Pancreas (tissue), 10 donors: ENCODE measurements at regions not wholly inside any gene's neighbourhood (a gene's known extent, or its start where the extent isn't known, plus 50 kb on each side); places are given as distances from the start of the nearest gene placed in this dataset.

Experiments
- ATAC-seq, 4 donors: fragments of 200-7000 bp; cut with Tn5 transposase; one replicate each; pipeline versions ENCODE4 v1.8.0 to v1.9.1; 2020; ENCODE audit warnings: mild to moderate bottlenecking in 4 of 4, moderate library complexity in 4 of 4
- DNase-seq, 6 donors: peaks; one replicate each; pipeline ENCODE4 v3.0.0-alpha.2; 2020
- FAIRE-seq: peaks from 2 replicates; lab custom pipeline; 2012; peaks lifted over from hg19 to GRCh38; lab: Jason Lieb, UNC
- H3K27ac ChIP-seq, 4 donors: fragments of 200-600 bp; sonication (generic); 1 replicate in 3 of 4; 2 replicates in 1 of 4; pipeline versions ENCODE4 v1.5.0 to v1.8.0; 2020
- H3K27me3 ChIP-seq, 4 donors: fragments of 200-600 bp; one replicate each; pipeline ENCODE4 v1.8.0; 2021
- H3K36me3 ChIP-seq, 3 donors: fragments of 200-600 bp; sonication (generic) in 1 of 3; one replicate each; pipeline versions ENCODE4 v1.5.0 to v1.8.0; 2020 to 2021
- H3K4me1 ChIP-seq, 3 donors: fragments of 200-600 bp; one replicate each; pipeline ENCODE4 v1.8.0; 2021
- H3K4me3 ChIP-seq, 4 donors: fragments of 200-600 bp; sonication (generic) in 2 of 4; one replicate each; pipeline versions ENCODE4 v1.5.0 to v1.8.0; 2020 to 2021
- H3K9me3 ChIP-seq, 4 donors: fragments of 200-600 bp; one replicate each; pipeline ENCODE4 v1.8.0; 2021
- CTCF ChIP-seq, 4 donors: fragments of 200-600 bp; sonication (generic) in 3 of 4; IDR thresholded peaks; one replicate each; pipeline versions ENCODE4 v1.5.0 to v1.8.0; 2021; ENCODE audit warnings: antibody characterized with exemption in 4 of 4
- WGBS, 2 donors: extraction: QIAGEN DNeasy Blood & Tissue Kit; methylation state at CpG; one replicate each; pipeline ENCODE4 v1.1.7; 2013; 5-methylcytosine and 5-hydroxymethylcytosine counted together
- intact Hi-C, 3 donors: fragments of 100-400 bp; cut with DNase I; formaldehyde crosslinking; loops; one replicate each; pipeline versions ENCODE4 v1.11.1 to v1.14.2; 2022
- donor health status: healthy with polysubstance abuse.
- donor health status: DM: no; HTN: no; CAD: no; lungs with moderate emphysema.
- donor health status: DM: no; HTN: no; CAD: no.
- donor health status: control.
- donor health status: control.
- donor health status: Bipolar disorder and iron deficiency.
- donor health status: DM: yes; HTN: yes; CAD: no.
- donor health status: DM: no; HTN: no; CAD: no.
- donor health status: DM: no; HTN: no; CAD: no.
- donor health status: DM: yes; HTN: yes; CAD: no.

- intact Hi-C loops = no loop called here
- ATAC-seq (no peak), FAIRE-seq (no peak), DNase-seq (no peak)
- H3K27me3 ChIP-seq = no peaks in the 10 kb centered on the region
- 90 to 94% methylated on average over 7 of the region's 7 CpGs for WGBS, 2 donors
- no peak overlapping the region for H3K4me3 ChIP-seq
- no peaks in the 10 kb centered on the region for H3K4me1 ChIP-seq
- H3K9me3 ChIP-seq = no peaks in the 10 kb centered on the region
- H3K27ac ChIP-seq = no peak overlapping the region
- no peak for TF ChIP-seq CTCF (IDR thresholded peaks at IDR 0.05)
- no peaks in the 10 kb centered on the region for H3K36me3 ChIP-seq
Measured at GRCh38 chr12:45490232-45490881, 239.1 kb upstream of the ARID2 start.

- Histone ChIP-seq H3K9me3 (no peaks in the 10 kb centered on the region), H3K27me3 (no peaks in the 10 kb centered on the region), H3K4me1 (no peaks in the 10 kb centered on the region), H3K27ac (no peak overlapping the region), H3K36me3 (no peaks in the 10 kb centered on the region), H3K4me3 (no peak overlapping the region)
- no peak for FAIRE-seq
- no peak for DNase-seq
- 41 to 46% methylated on average over 4 of the region's 4 CpGs for WGBS, 2 donors
- TF ChIP-seq CTCF (IDR thresholded peaks at IDR 0.05) = no peak
- no peak for ATAC-seq
- intact Hi-C loops = no loop called here
Measured at GRCh38 chr12:45494279-45494678, 235.2 kb upstream of the ARID2 start.

GRCh38 chr12:45498645-45499044 lies 230.9 kb upstream of the ARID2 start:
- intact Hi-C loops = no loop called here
- 81 to 88% methylated on average over 1 of the region's 1 CpG for whole genome bisulfite sequencing, 2 donors
- no peak for TF ChIP-seq CTCF (IDR thresholded peaks at IDR 0.05)

GRCh38 chr12:45502481-45503128 lies 226.9 kb upstream of the ARID2 start:
- Histone ChIP-seq H3K4me3 (no peak overlapping the region), H3K4me1 (no peaks in the 10 kb centered on the region), H3K27ac (no peak overlapping the region), H3K9me3 (no peaks in the 10 kb centered on the region), H3K36me3 (no peaks in the 10 kb centered on the region), H3K27me3 (no peaks in the 10 kb centered on the region)
- FAIRE-seq (no peak), DNase-seq (no peak), ATAC-seq (no peak)
- 79 to 85% methylated on average over 4 of the region's 4 CpGs for WGBS, 2 donors
- intact Hi-C loops = no loop called here
- no peak for TF ChIP-seq CTCF (IDR thresholded peaks at IDR 0.05)

More at GRCh38 chr12:45498645-45499044, 230.9 kb upstream of the ARID2 start:
- no peaks in the 10 kb centered on the region for H3K4me1 ChIP-seq
- no peak for DNase-seq
- H3K27ac ChIP-seq = no peak overlapping the region
- H3K27me3 ChIP-seq = no peaks in the 10 kb centered on the region
- no peak overlapping the region for H3K4me3 ChIP-seq
- no peak for FAIRE-seq
- H3K9me3 ChIP-seq = no peaks in the 10 kb centered on the region
- no peak for ATAC-seq
- H3K36me3 ChIP-seq = no peaks in the 10 kb centered on the region

- Histone ChIP-seq H3K27ac (no peak overlapping the region), H3K27me3 (no peaks in the 10 kb centered on the region), H3K9me3 (no peaks in the 10 kb centered on the region), H3K4me3 (no peak overlapping the region), H3K36me3 (no peaks in the 10 kb centered on the region), H3K4me1 (no peaks in the 10 kb centered on the region)
- 77 to 79% methylated on average over 1 of the region's 1 CpG for WGBS, 2 donors
- TF ChIP-seq CTCF (IDR thresholded peaks at IDR 0.05) = no peak
- ATAC-seq (no peak), FAIRE-seq (no peak), DNase-seq (no peak)
- intact Hi-C loops = no loop called here
Measured at GRCh38 chr12:45503899-45504298, 225.6 kb upstream of the ARID2 start.
